Activated CD4-positive, alpha-beta T cell treated with anti-CD3 and anti-CD28 coated beads, Interleukin-2, amount 10 ng/mL, durations not matched to agents 24 days and 14 days (primary cell): ENCODE measurements at regions not wholly inside any gene's neighbourhood (a gene's known extent, or its start where the extent isn't known, plus 50 kb on each side); places are given as distances from the start of the nearest gene placed in this dataset.
"Not testable (repeated sequence)": the region's sequence is repeated elsewhere in the genome, so short reads cannot be mapped to it uniquely, and the experiment has no call there.

Source experiments
- DNase-seq: peaks from one replicate; pipeline ENCODE4 v3.0.0; 2022
- H3K27ac Mint-ChIP-seq: one replicate; pipeline ENCODE4 v1.8.0; 2022; ENCODE audit warnings: mild to moderate bottlenecking, mixed read lengths
- H3K27me3 Mint-ChIP-seq: one replicate; pipeline ENCODE4 v1.8.0; 2022; ENCODE audit warnings: mixed read lengths
- H3K36me3 Mint-ChIP-seq: one replicate; pipeline ENCODE4 v1.8.0; 2022; ENCODE audit warnings: low read depth, mild to moderate bottlenecking, mixed read lengths
- H3K4me1 Mint-ChIP-seq: one replicate; pipeline ENCODE4 v1.8.0; 2021; ENCODE audit warnings: mixed read lengths
- H3K4me3 Mint-ChIP-seq: one replicate; pipeline ENCODE4 v1.8.0; 2022; ENCODE audit warnings: mild to moderate bottlenecking, moderate library complexity, mixed read lengths
- H3K9me3 Mint-ChIP-seq: one replicate; pipeline ENCODE4 v1.8.0; 2021; ENCODE audit warnings: mixed read lengths
- intact Hi-C: fragments of 100-400 bp; cut with micrococcal nuclease; formaldehyde crosslinking; loops from one replicate; pipeline ENCODE4 v1.15.1; 2023

GRCh38 chr7:6988608-6989007, 162.5 kb upstream of the CCZ1B start:
- H3K9me3 Mint-ChIP-seq, H3K4me3 Mint-ChIP-seq, intact Hi-C loops, DNase-seq, H3K27ac Mint-ChIP-seq, H3K36me3 Mint-ChIP-seq, H3K27me3 Mint-ChIP-seq: not testable (repeated sequence)
- peaks cover 13% of the 10 kb centered on the region for H3K4me1 Mint-ChIP-seq

GRCh38 chr7:6989968-6990367, 163.9 kb upstream of the CCZ1B start:
- H3K36me3 Mint-ChIP-seq, H3K27ac Mint-ChIP-seq, intact Hi-C loops, H3K27me3 Mint-ChIP-seq, H3K4me3 Mint-ChIP-seq, H3K9me3 Mint-ChIP-seq, DNase-seq: not testable (repeated sequence)
- H3K4me1 Mint-ChIP-seq: peaks cover 13% of the 10 kb centered on the region

- Mint-ChIP-seq H3K4me3 (peak overlapping the region; percentile 16), H3K4me1 (peaks cover 13% of the 10 kb centered on the region)
- DNase-seq, H3K36me3 Mint-ChIP-seq, H3K27ac Mint-ChIP-seq, H3K9me3 Mint-ChIP-seq, intact Hi-C loops, H3K27me3 Mint-ChIP-seq: not testable (repeated sequence)
Observed at GRCh38 chr7:6990426-6991152, 164.5 kb upstream of the CCZ1B start.

- Mint-ChIP-seq H3K4me3 (peak overlapping the region; percentile 16), H3K4me1 (peaks cover 13% of the 10 kb centered on the region)
- H3K9me3 Mint-ChIP-seq, H3K27me3 Mint-ChIP-seq, H3K27ac Mint-ChIP-seq, H3K36me3 Mint-ChIP-seq, intact Hi-C loops: not testable (repeated sequence)
- DNase-seq: peak; percentile 78
Observed at GRCh38 chr7:6991169-6991611, 165.1 kb upstream of the CCZ1B start.

- DNase-seq, H3K36me3 Mint-ChIP-seq, H3K27me3 Mint-ChIP-seq, H3K4me3 Mint-ChIP-seq, H3K27ac Mint-ChIP-seq, H3K9me3 Mint-ChIP-seq, intact Hi-C loops: not testable (repeated sequence)
- H3K4me1 Mint-ChIP-seq: peaks cover 13% of the 10 kb centered on the region
Observed at GRCh38 chr7:6991686-6992085, 165.6 kb upstream of the CCZ1B start.

GRCh38 chr7:6992133-6992532, 166.1 kb upstream of the CCZ1B start:
- DNase-seq, intact Hi-C loops, H3K27ac Mint-ChIP-seq, H3K9me3 Mint-ChIP-seq, H3K36me3 Mint-ChIP-seq, H3K4me3 Mint-ChIP-seq, H3K27me3 Mint-ChIP-seq: not testable (repeated sequence)
- H3K4me1 Mint-ChIP-seq: peaks cover 13% of the 10 kb centered on the region

GRCh38 chr7:6995026-6995425, 169.0 kb upstream of the CCZ1B start:
- intact Hi-C loops, H3K9me3 Mint-ChIP-seq, DNase-seq, H3K27me3 Mint-ChIP-seq, H3K4me3 Mint-ChIP-seq, H3K27ac Mint-ChIP-seq, H3K36me3 Mint-ChIP-seq: not testable (repeated sequence)
- H3K4me1 Mint-ChIP-seq: peaks cover 13% of the 10 kb centered on the region

GRCh38 chr7:6995493-6996289, 169.6 kb upstream of the CCZ1B start:
- H3K4me1 Mint-ChIP-seq, intact Hi-C loops, DNase-seq, H3K9me3 Mint-ChIP-seq, H3K36me3 Mint-ChIP-seq, H3K27me3 Mint-ChIP-seq, H3K27ac Mint-ChIP-seq, H3K4me3 Mint-ChIP-seq: not testable (repeated sequence)

- H3K9me3 Mint-ChIP-seq, intact Hi-C loops, H3K4me1 Mint-ChIP-seq, H3K4me3 Mint-ChIP-seq, H3K27me3 Mint-ChIP-seq, DNase-seq, H3K36me3 Mint-ChIP-seq, H3K27ac Mint-ChIP-seq: not testable (repeated sequence)
Observed at GRCh38 chr7:6999067-6999666, 173.1 kb upstream of the CCZ1B start.

- no peak overlapping the region for H3K4me3 Mint-ChIP-seq
- no peaks in the 10 kb centered on the region for H3K9me3 Mint-ChIP-seq
- H3K36me3 Mint-ChIP-seq: no peaks in the 10 kb centered on the region
- intact Hi-C loops: no loop called here
- H3K4me1 Mint-ChIP-seq: no peaks in the 10 kb centered on the region
- no peak overlapping the region for H3K27ac Mint-ChIP-seq
- DNase-seq: no peak
- peaks cover 5% of the 10 kb centered on the region for H3K27me3 Mint-ChIP-seq
Observed at GRCh38 chr7:7002418-7003062, 176.5 kb upstream of the CCZ1B start.

GRCh38 chr7:7005303-7005702, 177.0 kb upstream of the C1GALT1 start:
- intact Hi-C loops: no loop called here
- no peaks in the 10 kb centered on the region for H3K9me3 Mint-ChIP-seq

GRCh38 chr7:7005949-7006348, 176.4 kb upstream of the C1GALT1 start:
- H3K36me3 Mint-ChIP-seq, DNase-seq, H3K4me3 Mint-ChIP-seq, intact Hi-C loops, H3K9me3 Mint-ChIP-seq, H3K27ac Mint-ChIP-seq, H3K27me3 Mint-ChIP-seq, H3K4me1 Mint-ChIP-seq: not testable (repeated sequence)

More at GRCh38 chr7:7005303-7005702, 177.0 kb upstream of the C1GALT1 start:
- Mint-ChIP-seq H3K27me3 (peaks cover 5% of the 10 kb centered on the region), H3K36me3 (no peaks in the 10 kb centered on the region), H3K27ac (no peak overlapping the region), H3K4me1 (no peaks in the 10 kb centered on the region), H3K4me3 (no peak overlapping the region)
- no peak for DNase-seq

- DNase-seq, intact Hi-C loops, H3K27me3 Mint-ChIP-seq, H3K4me3 Mint-ChIP-seq, H3K27ac Mint-ChIP-seq, H3K9me3 Mint-ChIP-seq, H3K36me3 Mint-ChIP-seq, H3K4me1 Mint-ChIP-seq: not testable (repeated sequence)
Observed at GRCh38 chr7:7011241-7011640, 171.1 kb upstream of the C1GALT1 start.

GRCh38 chr7:7011751-7012150, 170.6 kb upstream of the C1GALT1 start:
- intact Hi-C loops, H3K27me3 Mint-ChIP-seq, DNase-seq, H3K4me3 Mint-ChIP-seq, H3K4me1 Mint-ChIP-seq, H3K36me3 Mint-ChIP-seq, H3K27ac Mint-ChIP-seq, H3K9me3 Mint-ChIP-seq: not testable (repeated sequence)
